RWPE1 (cell line): ENCODE measurements at regions not wholly inside any gene's neighbourhood (a gene's known extent, or its start where the extent isn't known, plus 50 kb on each side); places are given as distances from the start of the nearest gene placed in this dataset.

Experiments
- CTCF ChIA-PET: fragments of 350-600 bp; sonication (Branson Sonifier 250); formaldehyde crosslinking; extraction: SDS; loops from one replicate; lab custom pipeline; 2021; lab: Yijun Ruan, JAX
- POLR2A ChIA-PET: fragments of 400-600 bp; formaldehyde crosslinking; extraction: SDS; loops from one replicate; lab custom pipeline; 2020; ENCODE audit warnings: antibody characterized with exemption; ENCODE audit not compliant: low non-redundant PET; lab: Yijun Ruan, JAX
- DNase-seq: peaks from one replicate; pipeline ENCODE4 v3.0.0; 2012; ENCODE audit warnings: low spot score
- H3K27ac ChIP-seq: fragments of 450-650 bp; 2 replicates; pipeline ENCODE4 v1.5.1; 2017
- TF ChIP-seq, protein P1 (sequence below): fragments of 450-650 bp; conservative IDR thresholded peaks from 2 replicates; pipeline ENCODE4 v1.5.1; 2017; ENCODE audit warnings: low read depth, mild to moderate bottlenecking

DNA sequence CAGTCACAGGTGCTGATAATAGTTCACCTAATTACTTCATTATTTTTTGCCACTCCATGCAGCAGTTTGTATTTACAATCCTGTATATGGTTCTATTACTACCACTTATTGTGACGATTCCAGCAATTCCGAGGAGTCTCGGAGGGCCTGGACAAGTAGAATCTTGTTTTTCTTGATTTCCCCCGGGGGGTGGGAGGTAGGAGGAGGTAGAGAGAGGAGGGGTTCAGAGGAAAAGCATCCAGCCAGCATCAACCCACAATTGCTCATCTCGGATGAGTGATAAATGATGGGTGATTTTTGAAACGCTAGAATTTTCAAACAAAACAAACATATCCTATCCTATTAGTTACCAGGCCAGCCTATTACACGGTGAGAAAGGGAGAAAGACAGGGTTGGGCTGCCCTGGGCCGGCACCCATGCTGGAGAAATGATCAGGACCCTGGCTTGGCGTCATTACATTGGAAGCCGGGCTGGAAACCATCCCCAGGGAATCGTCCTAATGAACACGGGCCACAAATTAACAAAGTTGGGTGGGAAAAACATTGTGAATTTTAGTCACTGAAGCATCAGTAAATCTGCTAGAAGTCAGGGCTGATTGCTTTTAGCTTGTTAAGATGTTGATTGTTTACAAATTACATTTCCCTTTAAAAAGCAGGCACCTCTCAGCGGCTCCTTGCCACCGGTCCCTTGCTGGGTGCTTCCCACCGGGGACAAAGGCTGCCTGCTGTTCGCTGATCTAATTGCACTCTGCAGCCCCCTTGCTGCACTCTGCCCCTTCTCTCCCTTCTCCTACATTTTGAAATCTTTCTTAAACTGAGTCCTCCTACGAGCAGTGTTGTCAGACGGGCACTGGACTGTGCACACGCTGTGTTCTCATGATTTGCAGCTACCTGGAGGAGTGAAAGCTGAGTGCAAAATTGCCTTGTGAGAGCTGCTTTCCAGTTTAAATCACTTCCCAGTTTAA is 95.5 kb downstream of the FAM204A start:
- CTCF ChIA-PET: interaction anchor here (0.9 to 1.0 kb wide), 2 partner anchors 9 to 13 kb away, joined by 3 read pairs; no protein-coding TSS in a partner anchor
- DNase-seq: peak; percentile 36
- TF ChIP-seq, protein P1, sequence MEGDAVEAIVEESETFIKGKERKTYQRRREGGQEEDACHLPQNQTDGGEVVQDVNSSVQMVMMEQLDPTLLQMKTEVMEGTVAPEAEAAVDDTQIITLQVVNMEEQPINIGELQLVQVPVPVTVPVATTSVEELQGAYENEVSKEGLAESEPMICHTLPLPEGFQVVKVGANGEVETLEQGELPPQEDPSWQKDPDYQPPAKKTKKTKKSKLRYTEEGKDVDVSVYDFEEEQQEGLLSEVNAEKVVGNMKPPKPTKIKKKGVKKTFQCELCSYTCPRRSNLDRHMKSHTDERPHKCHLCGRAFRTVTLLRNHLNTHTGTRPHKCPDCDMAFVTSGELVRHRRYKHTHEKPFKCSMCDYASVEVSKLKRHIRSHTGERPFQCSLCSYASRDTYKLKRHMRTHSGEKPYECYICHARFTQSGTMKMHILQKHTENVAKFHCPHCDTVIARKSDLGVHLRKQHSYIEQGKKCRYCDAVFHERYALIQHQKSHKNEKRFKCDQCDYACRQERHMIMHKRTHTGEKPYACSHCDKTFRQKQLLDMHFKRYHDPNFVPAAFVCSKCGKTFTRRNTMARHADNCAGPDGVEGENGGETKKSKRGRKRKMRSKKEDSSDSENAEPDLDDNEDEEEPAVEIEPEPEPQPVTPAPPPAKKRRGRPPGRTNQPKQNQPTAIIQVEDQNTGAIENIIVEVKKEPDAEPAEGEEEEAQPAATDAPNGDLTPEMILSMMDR: no peak
- POLR2A ChIA-PET: no interaction called here
- H3K27ac ChIP-seq: no peak overlapping the region

DNA sequence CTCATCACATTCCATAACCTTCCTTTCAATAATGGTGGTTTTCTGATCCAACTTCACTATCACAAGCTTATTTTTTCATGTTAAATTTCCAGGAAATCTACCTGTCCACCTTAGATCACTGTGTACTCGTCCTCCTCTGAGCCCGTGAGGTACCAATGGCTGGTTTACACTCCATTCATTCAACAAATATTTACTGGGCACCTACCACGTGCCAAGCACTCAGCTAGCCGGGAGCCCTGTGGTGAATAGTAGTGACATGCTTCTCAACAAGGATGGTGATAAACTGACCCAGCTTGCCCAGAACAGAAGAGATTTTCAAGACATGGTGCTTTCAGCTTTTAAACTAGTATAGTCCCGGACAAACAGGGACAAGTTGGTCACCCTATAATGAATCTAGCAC is 98.2 kb downstream of the FAM204A start:
- TF ChIP-seq, protein P1: no peak
- ChIA-PET POLR2A (no interaction called here), CTCF (interaction anchor here (0.6 to 2.0 kb wide), 6 partner anchors 14 to 813 kb away, joined by 3 to 7 read pairs (median 4); no protein-coding TSS in a partner anchor)
- DNase-seq: no peak
- no peak overlapping the region for H3K27ac ChIP-seq

DNA sequence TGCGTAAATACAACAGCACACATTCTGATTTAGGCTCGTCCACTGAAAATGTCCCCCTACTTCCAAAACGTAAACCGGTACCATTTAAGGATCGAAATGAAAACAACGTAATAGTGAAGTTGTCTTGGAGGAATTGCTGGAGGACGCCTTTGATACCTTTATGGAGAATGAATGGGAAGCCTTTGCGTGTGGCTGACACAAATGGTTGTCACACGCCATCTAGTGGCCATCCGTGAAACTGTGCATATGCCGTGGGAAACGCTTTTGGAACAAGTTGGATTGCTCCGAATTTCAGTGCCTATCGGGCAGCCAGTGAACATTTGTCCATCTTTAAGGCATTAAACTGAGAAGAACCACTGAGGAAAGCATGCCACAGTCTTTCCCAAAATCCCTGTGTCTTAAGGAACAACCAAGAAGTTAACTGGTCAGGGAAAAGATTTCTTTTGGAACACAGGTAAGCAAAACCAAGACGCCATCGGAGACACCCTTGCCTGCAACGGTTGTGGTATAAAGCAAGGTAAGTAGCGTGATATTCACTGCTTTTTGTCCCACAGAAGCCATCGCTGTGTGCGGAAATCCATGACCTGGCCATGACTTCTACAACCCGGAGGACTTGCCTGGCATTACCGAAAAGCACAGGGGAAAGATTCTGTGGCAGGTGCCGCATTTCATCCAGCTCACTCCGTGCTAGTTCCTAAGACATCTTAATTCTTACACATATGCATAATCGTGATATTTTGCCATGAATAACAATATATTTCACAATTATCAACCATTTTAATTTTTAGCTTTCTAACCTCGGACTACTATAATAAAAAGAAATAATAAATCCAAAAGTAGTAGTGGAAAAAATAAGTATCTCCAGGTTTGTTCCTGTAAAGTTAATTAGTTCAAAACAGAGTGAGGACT is 100.6 kb downstream of the FAM204A start:
- no peak overlapping the region for H3K27ac ChIP-seq
- DNase-seq: peak; percentile 69
- ChIA-PET CTCF (interaction anchor here (0.6 to 3.1 kb wide), 12 partner anchors 20 to 1321 kb away, joined by 3 to 21 read pairs (median 4); no protein-coding TSS in a partner anchor), POLR2A (no interaction called here)
- TF ChIP-seq, protein P1: peak; percentile 88

DNA sequence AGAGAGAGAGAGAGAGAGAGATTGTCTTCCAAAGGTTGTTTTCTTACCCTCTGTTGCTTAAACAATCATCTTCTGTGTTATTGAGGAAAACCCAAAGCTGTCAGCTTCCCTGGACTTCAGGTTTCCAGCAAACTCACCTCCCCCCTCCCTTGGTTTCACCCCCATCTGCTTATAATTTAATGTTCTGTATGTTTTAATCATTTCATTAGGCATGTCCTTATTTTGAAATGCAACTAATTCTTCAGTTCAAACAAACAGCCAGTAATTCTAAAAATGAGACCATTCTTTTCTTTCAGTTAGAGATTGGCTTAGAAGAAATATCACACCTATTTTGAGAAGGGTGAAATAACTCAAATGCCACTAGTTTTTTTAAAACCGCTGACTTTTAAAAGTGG is 102.9 kb downstream of the FAM204A start:
- ChIA-PET POLR2A (no interaction called here), CTCF (no interaction called here)
- H3K27ac ChIP-seq: no peak overlapping the region
- TF ChIP-seq, protein P1: no peak
- DNase-seq: no peak

DNA sequence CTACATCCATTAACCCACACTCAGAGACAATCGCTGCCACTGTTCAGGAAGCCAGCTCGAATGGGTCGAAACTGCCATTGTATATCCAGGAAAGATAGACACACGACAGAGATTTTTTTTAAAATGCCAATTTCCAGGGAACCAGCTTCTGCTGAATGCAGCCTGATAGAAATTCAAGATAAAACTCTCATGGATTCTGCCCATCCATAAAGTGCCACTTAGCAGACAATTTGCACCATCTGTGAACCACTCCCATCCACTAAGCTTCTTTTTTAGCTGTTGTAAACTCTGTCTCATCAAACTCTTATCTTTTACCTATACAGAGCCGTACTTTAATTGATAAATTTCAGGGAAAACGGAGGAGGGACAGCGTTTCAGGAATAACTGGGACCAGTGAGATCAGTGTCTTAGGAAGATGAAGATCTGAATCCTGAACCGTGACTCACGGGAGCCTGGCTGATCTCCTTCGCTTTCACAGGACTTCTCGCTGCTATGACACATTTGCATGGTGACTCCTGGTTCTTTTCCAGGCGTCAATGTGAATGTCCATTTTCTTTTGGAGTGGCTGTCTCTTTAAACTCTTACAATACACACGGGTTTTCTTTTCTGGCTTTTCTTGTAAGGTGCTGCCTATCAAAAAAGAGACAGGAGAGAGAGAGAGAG is 103.4 kb downstream of the FAM204A start:
- H3K27ac ChIP-seq: no peak overlapping the region

More for the DNA sequence above, 103.4 kb downstream of the FAM204A start:
- peak; percentile 24 for DNase-seq
- ChIA-PET POLR2A (no interaction called here), CTCF (no interaction called here)
- TF ChIP-seq, protein P1: no peak
